Small intestine (tissue), 7 donors: ENCODE measurements at regions not wholly inside any gene's neighbourhood (a gene's known extent, or its start where the extent isn't known, plus 50 kb on each side); places are given as distances from the start of the nearest gene placed in this dataset.

ENCODE experiments used
- DNase-seq, 2 donors: peaks; one replicate each; pipeline versions ENCODE4 v3.0.0 to v3.0.0-alpha.2; 2013
- FAIRE-seq: peaks from 2 replicates; lab custom pipeline; 2012; peaks lifted over from hg19 to GRCh38; lab: Jason Lieb, UNC
- H3K27ac ChIP-seq, 3 donors: one replicate each; pipeline ENCODE4 v1.5.1; 2013; ENCODE audit warnings: low read length in 2 of 3, mild to moderate bottlenecking in 2 of 3, control low read depth in 1 of 3, inconsistent platforms in 1 of 3, low read depth in 1 of 3, moderate library complexity in 1 of 3
- H3K27me3 ChIP-seq, 3 donors: one replicate each; pipeline ENCODE4 v1.6.1; 2013; ENCODE audit warnings: low read length in 3 of 3, inconsistent platforms in 1 of 3; ENCODE audit not compliant: control insufficient read depth in 3 of 3, insufficient read depth in 3 of 3
- H3K36me3 ChIP-seq, 3 donors: one replicate each; pipeline ENCODE4 v1.6.1; 2013; ENCODE audit warnings: low read length in 3 of 3, inconsistent platforms in 1 of 3, low read depth in 1 of 3, mild to moderate bottlenecking in 1 of 3, moderate library complexity in 1 of 3; ENCODE audit not compliant: control insufficient read depth in 3 of 3, insufficient read depth in 2 of 3
- H3K4me1 ChIP-seq, 3 donors: one replicate each; pipeline ENCODE4 v1.6.1; 2013; ENCODE audit warnings: low read length in 2 of 3, inconsistent platforms in 1 of 3, low read depth in 1 of 3, mild to moderate bottlenecking in 1 of 3, moderate library complexity in 1 of 3; ENCODE audit not compliant: control insufficient read depth in 3 of 3, insufficient read depth in 2 of 3
- H3K4me3 ChIP-seq, 3 donors: one replicate each; pipeline ENCODE4 v1.5.1; 2013; ENCODE audit warnings: low read length in 3 of 3, control low read depth in 1 of 3, inconsistent platforms in 1 of 3, low read depth in 1 of 3, mild to moderate bottlenecking in 1 of 3, moderate library complexity in 1 of 3
- H3K9me3 ChIP-seq, 2 donors: one replicate each; pipeline ENCODE4 v1.6.1; 2013; ENCODE audit warnings: low read depth in 1 of 2, low read length in 1 of 2; ENCODE audit not compliant: control insufficient read depth in 2 of 2, insufficient read depth in 1 of 2
- WGBS, 3 donors: extraction: QIAGEN DNeasy Blood & Tissue Kit; methylation state at CpG; one replicate each; pipeline ENCODE4 v1.1.7; 2013; 5-methylcytosine and 5-hydroxymethylcytosine counted together
- donor health status: healthy with polysubstance abuse.
- donor health status: control.
- donor health status: control.
- donor health status: Bipolar disorder and iron deficiency.
- donor health status: healthy.

GRCh38 chr2:159850789-159851188 is 52.8 kb upstream of the CD302 start:
- no peak for DNase-seq
- H3K4me3 ChIP-seq = no peak overlapping the region
- no peaks in the 10 kb centered on the region for H3K27me3 ChIP-seq
- H3K4me1 ChIP-seq = no peaks in the 10 kb centered on the region
- FAIRE-seq = no peak
- no peak overlapping the region for H3K27ac ChIP-seq
- peaks cover 5 to 20% (median 19%) of the 10 kb centered on the region in 3 donors for H3K36me3 ChIP-seq
- H3K9me3 ChIP-seq = no peaks in the 10 kb centered on the region

- no peaks in the 10 kb centered on the region for H3K27me3 ChIP-seq
- WGBS, 3 donors = 95 to 99% (median 99%) methylated on average over 3 of the region's 3 CpGs
- no peaks in the 10 kb centered on the region for H3K4me1 ChIP-seq
- no peaks in the 10 kb centered on the region for H3K9me3 ChIP-seq
- DNase-seq = no peak
- no peak for FAIRE-seq
- H3K4me3 ChIP-seq = no peak overlapping the region
- H3K36me3 ChIP-seq = peaks cover 5 to 17% (median 13%) of the 10 kb centered on the region in 3 donors
- no peak overlapping the region for H3K27ac ChIP-seq
Measured at GRCh38 chr2:159849160-159849813, 51.3 kb upstream of the CD302 start.
